Amniotic stem cell (primary cell): ENCODE measurements at regions not wholly inside any gene's neighbourhood (a gene's known extent, or its start where the extent isn't known, plus 50 kb on each side); places are given as distances from the start of the nearest gene placed in this dataset.

Experiments
- DNase-seq: peaks from one replicate; lab custom pipeline; 2025; lab: John Stamatoyannopoulos, UW

GRCh38 chr3:78421247-78421966 is 1346.4 kb downstream of the ROBO1 start:
- no peak for DNase-seq

GRCh38 chr3:78424656-78425055 is 1343.1 kb downstream of the ROBO1 start:
- DNase-seq, result no peak

GRCh38 chr3:78426454-78426853 is 1341.3 kb downstream of the ROBO1 start:
- DNase-seq, result no peak

- DNase-seq, result no peak
Measured at GRCh38 chr3:78427303-78427702, 1340.5 kb downstream of the ROBO1 start.

- DNase-seq, result no peak
Measured at GRCh38 chr3:78430741-78431140, 1337.1 kb downstream of the ROBO1 start.

- DNase-seq, result no peak
Measured at GRCh38 chr3:78434801-78435200, 1333.0 kb downstream of the ROBO1 start.

- no peak for DNase-seq
Measured at GRCh38 chr3:78455166-78455565, 1312.6 kb downstream of the ROBO1 start.

GRCh38 chr3:78455712-78456433 is 1311.9 kb downstream of the ROBO1 start:
- no peak for DNase-seq

- DNase-seq, result no peak
Measured at GRCh38 chr3:78459796-78460195, 1308.0 kb downstream of the ROBO1 start.

- no peak for DNase-seq
Measured at GRCh38 chr3:78462021-78462420, 1305.8 kb downstream of the ROBO1 start.

- no peak for DNase-seq
Measured at GRCh38 chr3:78476076-78476475, 1291.7 kb downstream of the ROBO1 start.

GRCh38 chr3:78481050-78481449 is 1286.7 kb downstream of the ROBO1 start:
- no peak for DNase-seq

- DNase-seq, result no peak
Measured at GRCh38 chr3:78483090-78483489, 1284.7 kb downstream of the ROBO1 start.

GRCh38 chr3:78494851-78495250 is 1272.9 kb downstream of the ROBO1 start:
- DNase-seq, result no peak

GRCh38 chr3:78495301-78495700 is 1272.5 kb downstream of the ROBO1 start:
- no peak for DNase-seq

- no peak for DNase-seq
Measured at GRCh38 chr3:78496501-78496900, 1271.3 kb downstream of the ROBO1 start.

- DNase-seq, result no peak
Measured at GRCh38 chr3:78497021-78497420, 1270.8 kb downstream of the ROBO1 start.

- no peak for DNase-seq
Measured at GRCh38 chr3:78497767-78498166, 1270.0 kb downstream of the ROBO1 start.

- no peak for DNase-seq
Measured at GRCh38 chr3:78506061-78506460, 1261.7 kb downstream of the ROBO1 start.

- DNase-seq, result no peak
Measured at GRCh38 chr3:78506581-78507195, 1261.1 kb downstream of the ROBO1 start.

- DNase-seq, result no peak
Measured at GRCh38 chr3:78507196-78507984, 1260.4 kb downstream of the ROBO1 start.

GRCh38 chr3:78511840-78512239 is 1256.0 kb downstream of the ROBO1 start:
- no peak for DNase-seq
